ENCODE measurements at regions not wholly inside any gene's neighbourhood (a gene's known extent, or its start where the extent isn't known, plus 50 kb on each side); places are given as distances from the start of the nearest gene placed in this dataset.

- TF ChIP-seq CTCF (IDR thresholded peaks at IDR 0.05; ENCODE audit: low read depth, low read length), result no peak
- TF ChIP-seq EZH2phosphoT487 (IDR thresholded peaks at IDR 0.05; ENCODE audit: low read depth), result no peak
These were observed 60.2 kb upstream of the VPREB1 start for GRCh38 chr22:22184277-22184807.
